ENCODE measurements at regions not wholly inside any gene's neighbourhood (a gene's known extent, or its start where the extent isn't known, plus 50 kb on each side); places are given as distances from the start of the nearest gene placed in this dataset.
"Not testable (repeated sequence)": the region's sequence is repeated elsewhere in the genome, so short reads cannot be mapped to it uniquely, and the experiment has no call there.

DNA sequence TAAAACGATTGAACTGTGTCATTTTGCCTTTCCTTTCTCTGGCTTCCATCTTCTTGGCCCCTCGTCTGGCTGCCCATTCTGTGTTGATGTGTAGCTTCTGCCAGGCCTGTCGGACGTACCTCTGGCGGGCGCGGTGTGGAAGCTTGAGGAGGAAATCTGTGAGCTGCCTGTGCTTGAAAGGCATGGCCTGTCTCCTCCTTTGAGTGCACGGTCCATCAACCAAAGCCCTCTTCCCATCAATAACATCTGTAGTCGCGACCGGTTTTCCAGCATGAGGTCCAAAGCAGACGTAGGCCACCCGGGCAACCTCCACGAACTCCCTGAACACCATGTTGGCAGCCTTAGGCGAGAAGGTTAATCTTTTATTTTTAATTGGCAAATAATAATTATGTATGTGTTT, 202.7 kb downstream of the CRLF2 start:
- DNase-seq = no peak

DNA sequence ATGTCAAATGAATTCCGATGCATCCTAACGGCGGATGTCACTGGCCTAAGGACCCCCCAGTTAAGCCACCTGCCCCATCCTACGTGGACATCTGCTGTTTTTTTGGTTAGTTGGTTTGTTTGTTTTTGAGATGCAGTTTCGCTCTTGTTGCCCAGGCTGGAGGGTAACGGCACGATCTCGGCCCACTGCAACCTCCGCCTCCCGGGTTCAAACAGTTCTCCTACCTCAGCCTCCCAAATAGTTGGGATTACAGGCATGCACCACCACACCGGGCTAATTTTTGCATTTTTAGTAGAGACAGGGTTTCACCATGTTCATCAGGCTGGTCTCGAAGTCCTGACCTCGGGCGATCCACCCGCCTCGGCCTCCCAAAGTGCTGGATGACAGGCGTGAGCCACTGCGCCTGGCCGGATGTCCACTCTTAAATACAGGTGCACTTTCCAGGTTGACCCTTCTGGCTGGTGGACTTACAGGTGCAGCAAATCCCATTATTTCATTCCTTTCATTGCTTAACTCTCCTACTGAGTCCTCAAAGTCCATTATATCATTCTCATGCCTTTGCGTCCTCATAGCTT, 206.2 kb downstream of the CRLF2 start:
- DNase-seq = no peak

DNA sequence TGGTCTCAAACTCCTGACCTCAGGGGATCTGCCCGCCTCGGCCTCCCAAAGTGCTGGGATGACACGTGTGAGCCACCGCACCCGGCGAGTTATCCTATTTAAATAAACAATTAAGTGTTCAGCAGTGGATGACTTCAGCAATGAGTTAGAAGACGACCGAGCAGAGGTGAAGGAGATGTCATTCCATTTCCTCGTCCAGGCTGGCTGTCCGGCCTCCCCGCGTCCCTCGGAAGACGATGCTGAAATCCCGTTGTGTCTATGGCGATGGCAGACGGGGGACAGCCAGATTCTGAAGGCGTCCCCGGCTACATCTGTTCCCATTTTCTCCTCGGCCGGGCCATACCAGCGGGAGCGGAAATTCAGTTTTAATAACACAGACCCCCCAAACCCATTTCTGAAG, 209.8 kb downstream of the CRLF2 start:
- DNase-seq = no peak

DNA sequence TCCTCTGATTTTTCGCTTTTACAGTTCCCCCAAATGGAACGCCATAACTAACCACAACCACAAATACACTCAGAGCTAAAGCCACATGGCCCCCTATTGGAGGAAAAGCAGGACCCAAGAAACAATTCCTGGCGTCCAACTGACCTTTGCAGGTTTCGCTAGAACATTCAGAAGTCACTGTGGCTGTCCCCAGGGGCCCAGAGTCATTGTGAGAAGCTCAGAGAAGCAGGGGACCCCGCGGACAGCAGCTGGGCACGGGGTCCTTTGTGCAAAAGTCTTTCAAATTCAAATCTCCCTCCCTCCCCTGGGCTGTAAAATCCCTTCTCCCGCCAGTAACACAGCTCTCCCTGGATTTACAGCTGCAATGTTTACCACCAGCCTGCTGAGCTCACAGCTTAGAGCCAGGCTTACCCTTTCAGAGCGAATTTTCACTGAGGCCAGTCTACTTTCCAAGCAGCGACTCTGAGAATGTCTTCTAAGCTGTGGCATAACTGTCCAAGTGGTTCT, 214.8 kb downstream of the CRLF2 start:
- no peak for DNase-seq

DNA sequence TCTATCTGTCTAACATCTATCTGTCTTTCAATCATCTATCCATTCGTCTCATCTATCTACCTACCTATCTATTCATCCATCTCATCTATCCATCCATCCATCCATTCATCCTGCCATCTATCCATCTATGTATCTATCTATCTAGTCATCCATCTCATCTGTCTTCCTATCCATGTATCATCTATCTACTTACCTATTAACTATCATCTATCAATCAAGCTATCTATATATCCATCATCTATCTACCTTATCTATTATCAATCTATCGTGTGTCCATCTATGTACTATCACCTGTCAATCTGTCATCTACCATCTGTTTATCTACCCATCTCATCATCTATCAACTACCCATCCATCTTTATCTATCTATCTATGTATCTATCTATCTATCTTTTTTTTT, 217.7 kb downstream of the CRLF2 start:
- no peak for DNase-seq

DNA sequence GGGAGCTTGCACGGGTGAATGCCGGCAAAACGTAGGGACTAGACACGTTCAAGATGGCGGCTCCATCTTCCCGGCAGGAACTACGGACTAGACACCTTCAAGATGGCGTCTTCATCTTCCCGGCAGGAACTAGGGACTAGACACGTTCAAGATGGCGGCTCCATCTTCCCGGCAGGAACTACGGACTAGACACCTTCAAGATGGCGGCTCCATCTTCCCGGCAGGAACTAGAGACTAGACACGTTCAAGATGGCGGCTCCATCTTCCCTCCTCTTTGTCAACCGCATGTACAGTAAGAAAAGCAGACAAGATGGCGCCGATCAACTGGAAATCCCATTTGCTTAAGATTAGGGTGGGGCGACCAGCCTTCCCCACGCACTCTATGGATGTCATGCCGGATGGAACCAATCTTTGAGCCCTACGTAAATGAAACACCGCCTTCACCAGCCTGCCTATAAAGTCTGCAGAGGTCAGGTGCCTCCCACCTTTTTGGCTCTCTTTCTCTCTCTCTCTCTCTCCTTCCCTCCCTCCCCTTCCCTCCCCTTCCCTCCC, 222.4 kb downstream of the CRLF2 start:
- peak; percentile 79 to 83 for DNase-seq

DNA sequence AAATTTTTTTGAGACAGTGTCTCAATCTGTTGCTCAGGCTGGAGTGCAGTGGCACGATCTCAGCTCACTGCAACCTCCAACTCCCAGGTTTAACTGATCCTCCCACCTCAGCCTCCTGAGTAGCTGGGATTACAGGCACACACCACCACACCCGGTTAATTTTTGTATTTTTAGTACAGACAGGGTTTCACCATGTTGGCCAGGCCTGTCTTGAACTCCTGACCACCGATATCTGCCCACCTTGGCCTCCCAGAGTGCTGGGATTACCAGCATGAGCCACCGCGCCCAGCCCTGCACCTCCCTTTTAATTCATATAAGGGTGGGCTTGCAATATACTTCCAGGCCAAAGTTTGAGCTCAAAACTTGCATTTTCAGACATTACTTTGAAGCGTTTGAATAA, 223.9 kb downstream of the CRLF2 start:
- DNase-seq = not testable (repeated sequence)

DNA sequence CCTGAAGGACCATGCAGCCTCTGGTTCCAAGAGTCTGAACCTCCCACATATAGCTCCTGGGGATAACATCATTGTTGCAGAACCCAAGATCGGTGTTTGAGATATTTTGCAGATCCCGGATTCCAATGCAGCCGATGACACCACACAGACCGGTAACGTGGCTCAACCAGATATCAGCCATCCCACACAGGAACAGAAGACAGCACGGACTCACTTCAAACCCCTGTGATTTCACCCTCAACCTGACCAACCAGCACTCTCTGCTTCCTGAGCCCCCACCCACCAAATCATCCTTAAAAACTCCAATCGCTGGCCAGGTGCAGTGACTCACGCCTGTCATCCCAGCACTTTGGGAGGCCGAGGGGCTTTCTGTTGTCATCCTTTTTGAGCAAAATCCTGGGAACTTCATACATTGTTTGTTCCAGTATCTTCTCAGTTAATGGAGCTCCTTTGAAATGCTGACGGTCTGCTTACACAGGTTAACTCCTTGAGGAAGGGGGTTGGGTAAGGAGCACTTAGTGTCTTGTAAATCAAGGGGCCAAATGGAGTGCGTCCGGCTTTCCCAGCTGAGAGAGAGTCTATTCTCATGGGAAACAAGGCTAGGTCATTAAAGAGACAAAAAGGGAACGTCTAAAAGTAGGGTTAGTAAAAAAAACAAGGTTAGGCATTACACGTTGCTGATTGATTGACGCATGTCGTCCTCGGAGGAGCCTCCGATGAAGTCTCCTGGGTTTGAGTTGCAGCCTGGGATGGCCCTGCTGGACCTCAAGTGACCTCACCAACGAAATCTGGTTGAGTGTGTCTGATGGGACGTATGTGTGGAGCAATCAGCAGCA, 230.4 kb downstream of the CRLF2 start:
- DNase-seq = no peak

DNA sequence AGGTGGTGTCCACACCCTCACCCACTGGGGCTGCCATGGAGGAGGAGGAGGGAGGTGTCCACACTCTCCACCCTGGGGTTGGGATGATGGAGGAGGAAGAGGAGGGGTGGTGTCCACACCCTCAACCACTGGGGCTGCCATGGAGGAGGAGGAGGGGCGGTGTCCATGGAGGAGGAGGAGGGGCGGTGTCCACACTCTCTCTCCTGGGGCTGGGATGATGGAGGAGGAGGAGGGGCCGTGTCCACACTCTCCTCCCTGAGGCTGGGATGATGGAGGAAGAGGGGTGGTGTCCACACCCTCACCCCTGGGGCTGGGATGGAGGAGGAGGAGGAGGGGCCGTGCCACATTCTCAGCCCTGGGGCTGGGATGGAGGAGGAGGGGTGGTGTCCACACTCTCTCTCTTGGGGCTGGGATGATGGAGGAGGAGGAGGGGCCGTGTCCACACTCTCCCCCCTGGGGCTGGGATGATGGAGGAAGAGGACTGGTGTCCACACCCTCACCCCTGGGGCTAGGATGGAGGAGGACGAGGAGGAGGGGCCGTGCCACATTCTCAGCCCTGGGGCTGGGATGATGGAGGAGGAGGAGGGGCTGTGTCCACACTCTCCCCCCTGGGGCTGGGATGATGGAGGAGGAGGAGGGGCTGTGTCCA, 231.7 kb downstream of the CRLF2 start:
- DNase-seq = no peak

DNA sequence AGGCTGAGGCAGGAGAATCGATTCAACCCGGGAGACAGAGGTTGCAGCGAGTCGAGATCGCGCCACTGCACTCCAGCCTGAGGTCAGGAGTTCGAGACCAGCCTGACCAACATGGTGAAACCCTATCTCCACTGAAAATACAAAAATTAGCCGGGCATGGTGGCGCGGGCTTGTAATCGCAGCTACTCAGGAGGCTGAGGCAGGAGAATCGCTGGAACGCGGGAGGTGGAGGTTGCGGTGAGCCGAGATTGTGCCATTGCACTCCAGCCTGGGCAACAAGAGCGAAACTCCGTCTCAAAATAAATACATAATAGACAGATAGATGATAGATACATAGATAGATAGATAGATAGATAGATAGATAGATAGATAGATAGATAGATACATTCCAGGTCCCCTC, 233.3 kb downstream of the CRLF2 start:
- not testable (repeated sequence) for DNase-seq

DNA sequence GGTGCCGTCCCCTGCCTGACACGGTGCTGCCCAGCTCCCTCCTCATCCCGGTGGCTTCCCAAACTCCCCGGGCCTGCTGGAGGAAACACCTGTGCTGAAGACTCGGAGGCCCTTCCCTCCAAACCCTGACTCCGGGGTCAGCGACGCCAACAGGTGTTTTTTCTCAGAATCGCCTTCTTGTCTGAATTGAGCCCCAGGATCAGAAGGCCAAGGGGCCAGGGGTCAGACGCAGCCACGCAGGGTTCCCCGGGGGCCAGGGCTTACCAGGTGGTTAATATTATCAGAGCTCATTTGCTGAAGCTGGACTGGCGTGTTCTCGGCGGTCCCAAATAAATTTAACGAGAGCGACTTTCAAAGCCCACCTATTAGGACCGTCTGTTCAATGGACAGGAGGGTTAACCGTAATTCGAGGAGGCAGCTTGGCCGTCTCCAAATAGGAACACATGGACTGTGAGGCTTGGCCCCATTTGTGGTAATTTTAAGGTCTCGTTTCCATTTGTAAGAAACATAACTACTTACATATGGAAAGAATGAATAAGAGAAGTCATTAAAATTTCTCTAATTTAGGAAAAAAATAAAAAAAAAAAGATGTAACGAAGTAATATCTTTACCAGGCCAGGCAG, 239.3 kb downstream of the CRLF2 start:
- DNase-seq = no peak

DNA sequence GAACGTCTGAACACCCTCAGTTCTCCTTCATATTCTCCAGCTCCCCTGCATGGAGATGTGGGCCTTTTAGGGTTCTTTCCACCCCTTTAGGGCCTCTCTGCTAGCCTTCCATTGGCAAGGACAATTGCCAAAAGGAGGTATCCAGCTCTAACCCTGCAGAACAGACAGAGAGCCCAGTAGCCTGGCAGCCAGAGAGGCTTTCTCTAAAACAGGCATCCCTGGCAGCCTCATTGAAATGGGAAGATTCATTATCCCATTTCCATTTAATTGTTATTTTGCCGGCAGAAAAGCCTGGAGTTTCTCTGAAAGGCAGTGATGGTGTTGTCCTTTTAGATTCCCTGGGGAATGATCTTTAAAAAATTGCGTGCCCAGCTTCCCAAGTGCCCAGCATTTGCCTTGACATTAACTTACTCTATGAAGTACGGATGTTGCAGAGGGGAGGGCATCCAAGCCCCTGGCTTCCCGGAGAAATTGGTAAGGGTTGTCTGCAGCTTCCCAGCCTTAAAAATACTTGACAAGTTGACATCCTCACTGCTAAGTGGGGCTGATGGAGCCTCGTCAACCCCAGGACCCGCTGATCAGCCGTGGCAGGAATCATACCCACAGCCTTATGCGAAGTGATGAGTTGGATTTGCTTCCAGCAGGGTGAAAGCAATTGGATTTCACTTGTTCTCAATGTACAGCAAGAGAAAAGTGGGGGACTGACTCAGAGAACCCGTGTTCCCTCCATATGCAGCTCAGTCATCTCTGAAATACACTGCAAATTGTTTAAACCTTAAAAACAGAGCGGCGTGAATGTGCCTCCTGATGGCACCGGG, 244.1 kb downstream of the CRLF2 start:
- DNase-seq = no peak

DNA sequence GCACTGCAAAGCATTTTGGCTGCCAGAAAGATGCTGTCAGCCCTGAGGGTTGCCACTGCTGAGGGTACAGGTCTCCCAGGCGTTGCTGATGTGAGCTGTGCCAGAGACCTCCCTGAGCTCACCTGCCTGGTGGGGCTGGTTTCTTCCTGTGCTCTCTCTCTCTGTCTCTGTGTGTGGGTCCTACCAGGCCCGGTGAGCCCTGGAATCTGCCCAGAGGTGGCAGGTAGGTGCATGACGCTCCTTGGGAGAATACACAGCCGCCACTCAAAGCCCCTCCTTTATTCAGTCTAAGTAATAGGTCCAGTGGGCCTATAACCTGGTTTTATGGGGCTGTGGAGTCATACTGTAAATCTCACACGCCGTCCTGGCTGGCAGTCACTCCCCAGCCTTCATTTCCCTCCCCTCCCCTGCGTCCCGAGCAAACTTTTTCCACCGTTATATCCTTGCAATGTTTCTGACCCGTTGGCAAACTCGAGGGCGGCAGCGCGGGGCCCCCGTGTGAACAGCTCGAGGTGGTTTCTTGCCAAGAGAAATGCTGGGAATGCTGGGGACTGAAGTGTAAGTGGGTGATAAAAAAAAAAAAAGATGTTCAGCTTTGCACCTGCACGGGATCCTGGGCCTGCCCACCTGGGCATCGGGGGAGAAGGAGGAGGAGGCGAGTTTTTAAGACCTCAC, 245.9 kb downstream of the CRLF2 start:
- DNase-seq = no peak

DNA sequence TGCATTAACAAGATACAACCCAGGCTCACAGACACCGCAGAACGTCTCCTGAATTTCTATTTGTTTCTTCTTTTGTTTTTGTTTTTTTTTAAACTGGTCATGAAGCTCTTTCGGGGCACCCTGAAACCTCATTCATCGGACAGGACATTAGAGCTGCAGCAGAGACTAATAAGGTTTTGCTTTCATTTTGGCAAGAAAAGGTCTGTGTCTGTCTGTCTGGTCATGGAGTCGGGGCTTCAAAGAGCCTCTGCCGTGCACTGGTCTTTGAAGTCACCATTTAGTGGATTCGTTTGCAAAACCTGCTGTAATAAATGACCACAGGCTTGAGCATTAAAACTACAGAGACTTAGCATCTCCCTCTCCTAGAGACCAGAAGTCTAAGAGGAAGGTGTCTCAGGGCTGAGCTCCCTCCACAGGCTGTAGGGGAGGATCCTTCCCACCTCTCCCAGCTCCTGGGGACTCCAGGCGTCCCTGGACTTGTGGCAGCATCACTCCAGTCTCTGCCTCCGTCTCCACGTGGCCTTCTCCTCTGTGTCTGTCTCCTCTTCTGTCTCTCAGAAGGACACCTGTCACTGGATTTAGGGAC, 247.5 kb downstream of the CRLF2 start:
- DNase-seq = no peak

DNA sequence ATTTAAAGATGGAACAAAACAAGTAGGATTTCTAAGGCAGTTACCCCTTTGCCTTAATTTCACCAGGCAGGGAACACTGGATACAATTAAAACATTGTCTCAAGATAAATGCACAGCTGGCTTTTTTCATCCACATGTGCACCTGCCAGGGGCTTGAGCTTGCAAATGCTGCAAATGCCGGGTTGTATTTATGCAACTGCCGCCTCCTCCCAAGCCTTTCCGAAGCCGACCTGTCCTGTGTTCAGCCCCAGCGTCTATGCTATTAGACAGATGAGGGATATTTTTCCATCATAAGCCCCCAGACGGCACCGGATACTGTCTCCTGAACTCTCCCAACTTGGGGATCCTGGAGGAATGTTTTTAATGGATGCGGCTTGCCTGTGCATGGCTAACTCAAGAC, 251.6 kb downstream of the CRLF2 start:
- DNase-seq = no peak

DNA sequence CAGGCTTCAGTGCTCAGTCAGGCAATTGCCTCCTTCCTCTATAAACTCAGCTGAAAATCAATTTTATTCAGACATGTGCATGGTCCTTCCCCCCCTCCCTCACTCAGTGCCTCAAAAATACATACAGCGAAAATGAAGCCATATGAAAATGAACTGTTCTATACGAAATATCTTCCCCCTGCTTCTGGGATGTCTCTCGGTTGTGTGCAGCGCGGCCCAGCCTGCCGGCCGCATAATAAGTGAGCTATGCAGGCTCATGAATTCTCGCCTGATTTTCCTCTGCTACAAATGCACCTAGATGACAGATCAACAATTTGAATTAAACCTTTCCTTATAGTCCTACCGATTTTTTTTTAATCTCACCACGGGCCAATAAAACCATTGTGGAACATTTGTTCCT, 252.9 kb downstream of the CRLF2 start:
- DNase-seq = no peak

DNA sequence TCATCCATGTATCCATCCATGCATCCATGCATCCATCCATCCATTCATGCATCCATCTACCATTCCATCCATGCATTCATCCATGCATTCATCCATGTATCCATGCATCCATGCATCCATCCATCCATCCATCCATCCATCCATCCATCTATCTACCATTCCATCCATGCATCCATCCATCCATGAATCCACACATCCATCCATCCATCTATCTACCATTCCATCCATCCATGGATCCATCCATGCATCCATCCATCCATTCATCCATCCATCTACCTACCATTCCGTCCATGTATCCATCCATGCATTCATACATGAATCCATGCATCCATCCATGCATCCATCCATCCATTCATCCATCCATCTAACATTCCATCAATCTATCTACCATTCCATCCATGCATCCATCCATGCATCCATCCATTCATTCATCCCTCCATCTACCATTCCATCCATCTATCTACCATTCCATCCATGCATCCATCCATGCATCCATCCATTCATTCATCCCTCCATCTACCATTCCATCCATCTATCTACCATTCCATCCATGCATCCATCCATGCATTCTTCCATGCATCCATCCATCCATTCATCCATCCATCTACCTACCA, 257.2 kb downstream of the CRLF2 start:
- DNase-seq = not testable (repeated sequence)

DNA sequence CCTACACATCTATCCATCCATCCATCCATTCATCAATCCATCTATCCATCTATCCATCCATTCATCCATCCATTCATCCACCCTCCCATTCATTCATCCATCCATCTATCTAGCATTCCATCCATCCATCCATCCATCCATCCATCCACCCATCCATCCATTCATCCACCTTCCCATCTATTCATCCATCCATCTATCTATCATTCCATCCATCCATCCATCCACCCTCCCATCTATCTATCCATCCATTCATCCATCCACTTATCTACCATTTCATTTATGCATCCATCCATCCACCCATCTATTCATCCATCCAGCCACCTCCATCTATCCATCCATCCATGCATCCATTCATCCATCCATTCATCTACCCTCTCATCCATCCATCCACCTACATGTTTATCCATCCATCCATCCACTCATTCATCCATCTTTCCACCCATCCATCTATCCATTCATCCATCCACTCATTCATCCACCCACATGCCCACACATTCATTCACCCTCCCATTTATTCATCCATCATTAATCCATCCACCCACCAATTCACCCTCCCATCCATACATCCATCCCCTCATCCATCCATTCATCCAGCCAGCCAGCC, 258.5 kb downstream of the CRLF2 start:
- no peak for DNase-seq

DNA sequence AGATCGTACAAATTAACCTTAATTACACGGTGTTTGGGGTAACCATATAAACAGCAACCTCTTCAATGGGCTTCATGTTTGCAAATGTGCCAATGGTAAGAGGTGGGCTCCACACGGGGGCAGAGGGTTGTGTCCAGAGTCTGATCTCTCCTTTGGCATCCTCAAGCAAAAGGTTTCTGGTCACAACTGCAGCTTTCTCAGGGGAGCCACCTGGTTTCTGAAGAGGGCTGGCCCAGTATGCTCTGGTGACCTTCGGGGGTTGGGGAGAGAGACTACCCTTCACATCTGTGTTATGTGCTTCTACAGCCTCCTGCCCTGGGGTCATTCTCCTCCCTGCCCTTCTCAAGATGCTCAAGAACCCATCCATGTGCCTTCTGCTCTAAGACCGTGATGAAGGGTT, 259.6 kb downstream of the CRLF2 start:
- DNase-seq = no peak

DNA sequence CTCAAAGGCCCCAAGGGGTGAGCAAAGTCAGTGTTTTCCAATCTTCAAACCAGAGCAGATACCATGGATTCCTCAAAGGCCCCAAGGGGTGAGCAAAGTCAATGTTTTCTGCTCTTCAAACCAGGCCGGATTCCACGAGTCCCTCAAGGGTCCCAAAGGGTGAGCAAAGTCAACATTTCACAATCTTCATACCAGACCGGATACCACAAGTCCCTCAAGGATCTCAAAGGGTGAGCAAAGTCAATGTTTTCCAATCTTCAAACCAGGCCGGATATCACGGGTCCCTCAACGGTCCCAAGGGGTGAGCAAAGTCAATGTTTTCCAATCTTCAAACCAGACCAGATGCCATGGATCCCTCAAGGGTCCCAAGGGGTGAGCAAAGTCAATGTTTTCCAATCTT, 265.2 kb downstream of the CRLF2 start:
- not testable (repeated sequence) for DNase-seq

All from activated T-cell treated with anti-CD3 and anti-CD28 coated beads, Interleukin-2, amount 50 U/mL, for 48 hours (primary cell).